ENCODE measurements at regions not wholly inside any gene's neighbourhood (a gene's known extent, or its start where the extent isn't known, plus 50 kb on each side); places are given as distances from the start of the nearest gene placed in this dataset.
"Not testable (repeated sequence)": the region's sequence is repeated elsewhere in the genome, so short reads cannot be mapped to it uniquely, and the experiment has no call there.

DNA sequence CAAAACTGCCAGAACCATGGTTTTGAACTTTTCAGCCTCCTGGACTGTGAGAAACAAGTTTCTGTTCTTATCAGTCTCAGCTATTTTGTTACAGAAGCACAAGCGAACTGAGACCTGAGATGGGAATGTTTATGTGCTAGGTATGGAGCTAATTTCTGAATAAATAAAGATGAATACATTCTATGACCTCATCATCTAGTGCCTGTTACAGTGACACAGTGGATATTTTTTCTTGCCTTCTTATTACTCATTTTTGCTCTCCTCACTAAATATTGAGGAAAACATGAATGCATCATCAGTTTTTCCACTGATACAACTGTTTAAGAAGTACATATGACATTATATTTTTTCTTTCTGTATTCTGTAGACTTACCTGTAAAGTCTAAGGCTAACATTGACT lies 601.9 kb upstream of the TPTE start:
- TF ChIP-seq, protein P1, sequence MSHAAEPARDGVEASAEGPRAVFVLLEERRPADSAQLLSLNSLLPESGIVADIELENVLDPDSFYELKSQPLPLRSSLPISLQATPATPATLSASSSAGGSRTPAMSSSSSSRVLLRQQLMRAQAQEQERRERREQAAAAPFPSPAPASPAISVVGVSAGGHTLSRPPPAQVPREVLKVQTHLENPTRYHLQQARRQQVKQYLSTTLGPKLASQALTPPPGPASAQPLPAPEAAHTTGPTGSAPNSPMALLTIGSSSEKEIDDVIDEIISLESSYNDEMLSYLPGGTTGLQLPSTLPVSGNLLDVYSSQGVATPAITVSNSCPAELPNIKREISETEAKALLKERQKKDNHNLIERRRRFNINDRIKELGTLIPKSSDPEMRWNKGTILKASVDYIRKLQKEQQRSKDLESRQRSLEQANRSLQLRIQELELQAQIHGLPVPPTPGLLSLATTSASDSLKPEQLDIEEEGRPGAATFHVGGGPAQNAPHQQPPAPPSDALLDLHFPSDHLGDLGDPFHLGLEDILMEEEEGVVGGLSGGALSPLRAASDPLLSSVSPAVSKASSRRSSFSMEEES (CRISPR knock-in tag; IDR thresholded peaks at IDR 0.05), result not testable (repeated sequence)
- not testable (repeated sequence) for TF ChIP-seq RNF2 (IDR thresholded peaks at IDR 0.05); FOXK2 (conservative IDR thresholded peaks at IDR 0.05 in 1 of 2, IDR thresholded peaks at IDR 0.05 in 1 of 2; ENCODE audit: low read depth in 2 of 2); ARNT (IDR thresholded peaks at IDR 0.05); MXI1 (IDR thresholded peaks at IDR 0.05; ENCODE audit: low read depth, low read length); PML (IDR thresholded peaks at IDR 0.05; ENCODE audit: low read length); HDAC6 (IDR thresholded peaks at IDR 0.05; ENCODE audit: low read depth, low read length); JUN (IDR thresholded peaks at IDR 0.05; ENCODE audit: borderline replicate concordance, low read depth, low read length); JUN (CRISPR knock-in tag; IDR thresholded peaks at IDR 0.05; ENCODE audit: borderline replicate concordance); ZBTB1 (CRISPR knock-in tag; IDR thresholded peaks at IDR 0.05; ENCODE audit: borderline replicate concordance, low read depth); C11orf30 (IDR thresholded peaks at IDR 0.05; ENCODE audit: low read depth); FOXJ3 (CRISPR knock-in tag; IDR thresholded peaks at IDR 0.05)
- TF ChIP-seq, protein P2, sequence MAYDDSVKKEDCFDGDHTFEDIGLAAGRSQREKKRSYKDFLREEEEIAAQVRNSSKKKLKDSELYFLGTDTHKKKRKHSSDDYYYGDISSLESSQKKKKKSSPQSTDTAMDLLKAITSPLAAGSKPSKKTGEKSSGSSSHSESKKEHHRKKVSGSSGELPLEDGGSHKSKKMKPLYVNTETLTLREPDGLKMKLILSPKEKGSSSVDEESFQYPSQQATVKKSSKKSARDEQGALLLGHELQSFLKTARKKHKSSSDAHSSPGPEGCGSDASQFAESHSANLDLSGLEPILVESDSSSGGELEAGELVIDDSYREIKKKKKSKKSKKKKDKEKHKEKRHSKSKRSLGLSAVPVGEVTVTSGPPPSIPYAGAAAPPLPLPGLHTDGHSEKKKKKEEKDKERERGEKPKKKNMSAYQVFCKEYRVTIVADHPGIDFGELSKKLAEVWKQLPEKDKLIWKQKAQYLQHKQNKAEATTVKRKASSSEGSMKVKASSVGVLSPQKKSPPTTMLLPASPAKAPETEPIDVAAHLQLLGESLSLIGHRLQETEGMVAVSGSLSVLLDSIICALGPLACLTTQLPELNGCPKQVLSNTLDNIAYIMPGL (CRISPR knock-in tag; IDR thresholded peaks at IDR 0.05), result not testable (repeated sequence)
- TF ChIP-seq, protein P3, sequence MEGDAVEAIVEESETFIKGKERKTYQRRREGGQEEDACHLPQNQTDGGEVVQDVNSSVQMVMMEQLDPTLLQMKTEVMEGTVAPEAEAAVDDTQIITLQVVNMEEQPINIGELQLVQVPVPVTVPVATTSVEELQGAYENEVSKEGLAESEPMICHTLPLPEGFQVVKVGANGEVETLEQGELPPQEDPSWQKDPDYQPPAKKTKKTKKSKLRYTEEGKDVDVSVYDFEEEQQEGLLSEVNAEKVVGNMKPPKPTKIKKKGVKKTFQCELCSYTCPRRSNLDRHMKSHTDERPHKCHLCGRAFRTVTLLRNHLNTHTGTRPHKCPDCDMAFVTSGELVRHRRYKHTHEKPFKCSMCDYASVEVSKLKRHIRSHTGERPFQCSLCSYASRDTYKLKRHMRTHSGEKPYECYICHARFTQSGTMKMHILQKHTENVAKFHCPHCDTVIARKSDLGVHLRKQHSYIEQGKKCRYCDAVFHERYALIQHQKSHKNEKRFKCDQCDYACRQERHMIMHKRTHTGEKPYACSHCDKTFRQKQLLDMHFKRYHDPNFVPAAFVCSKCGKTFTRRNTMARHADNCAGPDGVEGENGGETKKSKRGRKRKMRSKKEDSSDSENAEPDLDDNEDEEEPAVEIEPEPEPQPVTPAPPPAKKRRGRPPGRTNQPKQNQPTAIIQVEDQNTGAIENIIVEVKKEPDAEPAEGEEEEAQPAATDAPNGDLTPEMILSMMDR (IDR thresholded peaks at IDR 0.05 in 2 of 3, conservative IDR thresholded peaks at IDR 0.05 in 1 of 3; ENCODE audit: insufficient read depth in 2 of 3, low read depth in 1 of 3, low read length in 3 of 3), result not testable (repeated sequence)
- TF ChIP-seq, protein P4, sequence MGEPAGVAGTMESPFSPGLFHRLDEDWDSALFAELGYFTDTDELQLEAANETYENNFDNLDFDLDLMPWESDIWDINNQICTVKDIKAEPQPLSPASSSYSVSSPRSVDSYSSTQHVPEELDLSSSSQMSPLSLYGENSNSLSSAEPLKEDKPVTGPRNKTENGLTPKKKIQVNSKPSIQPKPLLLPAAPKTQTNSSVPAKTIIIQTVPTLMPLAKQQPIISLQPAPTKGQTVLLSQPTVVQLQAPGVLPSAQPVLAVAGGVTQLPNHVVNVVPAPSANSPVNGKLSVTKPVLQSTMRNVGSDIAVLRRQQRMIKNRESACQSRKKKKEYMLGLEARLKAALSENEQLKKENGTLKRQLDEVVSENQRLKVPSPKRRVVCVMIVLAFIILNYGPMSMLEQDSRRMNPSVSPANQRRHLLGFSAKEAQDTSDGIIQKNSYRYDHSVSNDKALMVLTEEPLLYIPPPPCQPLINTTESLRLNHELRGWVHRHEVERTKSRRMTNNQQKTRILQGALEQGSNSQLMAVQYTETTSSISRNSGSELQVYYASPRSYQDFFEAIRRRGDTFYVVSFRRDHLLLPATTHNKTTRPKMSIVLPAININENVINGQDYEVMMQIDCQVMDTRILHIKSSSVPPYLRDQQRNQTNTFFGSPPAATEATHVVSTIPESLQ (CRISPR knock-in tag; IDR thresholded peaks at IDR 0.05), result not testable (repeated sequence)
